ENCODE measurements at regions not wholly inside any gene's neighbourhood (a gene's known extent, or its start where the extent isn't known, plus 50 kb on each side); places are given as distances from the start of the nearest gene placed in this dataset.

GRCh38 chr13:84972907-84973306, 826.3 kb downstream of the SLITRK6 start:
- DNase-seq = no peak

GRCh38 chr13:84962849-84963248, 836.4 kb downstream of the SLITRK6 start:
- Histone ChIP-seq H3K36me3 (no peaks in the 10 kb centered on the region), H3K4me3 (no peak overlapping the region), H3K4me1 (no peaks in the 10 kb centered on the region), H3K9ac (ENCODE audit: low read depth in 2 of 2, low read length in 2 of 2) (no peak overlapping the region), H3K27ac (no peak overlapping the region), H3K27me3 (no peaks in the 10 kb centered on the region), H3K9me3 (no peaks in the 10 kb centered on the region)
- no peak for DNase-seq
- intact Hi-C loops (cut with DNase I) = no loop called here
- no peak for TF ChIP-seq CTCF (IDR thresholded peaks at IDR 0.05)

More at GRCh38 chr13:84972907-84973306, 826.3 kb downstream of the SLITRK6 start:
- no peak overlapping the region for H3K9ac ChIP-seq (ENCODE audit: low read depth in 2 of 2, low read length in 2 of 2)
- no peaks in the 10 kb centered on the region for H3K27me3 ChIP-seq
- H3K9me3 ChIP-seq = no peaks in the 10 kb centered on the region
- TF ChIP-seq CTCF (IDR thresholded peaks at IDR 0.05) = no peak
- H3K27ac ChIP-seq = no peak overlapping the region
- no peaks in the 10 kb centered on the region for H3K36me3 ChIP-seq
- intact Hi-C loops (cut with DNase I) = no loop called here
- H3K4me1 ChIP-seq = no peaks in the 10 kb centered on the region
- H3K4me3 ChIP-seq = no peak overlapping the region

- H3K4me1 ChIP-seq = no peaks in the 10 kb centered on the region
- TF ChIP-seq CTCF (IDR thresholded peaks at IDR 0.05) = no peak
- no peak for DNase-seq
- H3K9ac ChIP-seq (ENCODE audit: low read depth in 2 of 2, low read length in 2 of 2) = no peak overlapping the region
- H3K4me3 ChIP-seq = no peak overlapping the region
- H3K27ac ChIP-seq = no peak overlapping the region
- H3K36me3 ChIP-seq = no peaks in the 10 kb centered on the region
- no peaks in the 10 kb centered on the region for H3K9me3 ChIP-seq
- H3K27me3 ChIP-seq = no peaks in the 10 kb centered on the region
- intact Hi-C loops (cut with DNase I) = no loop called here
Observed at GRCh38 chr13:84962141-84962750, 837.0 kb downstream of the SLITRK6 start.

GRCh38 chr13:84961023-84961422, 838.2 kb downstream of the SLITRK6 start:
- no peak overlapping the region for H3K9ac ChIP-seq (ENCODE audit: low read depth in 2 of 2, low read length in 2 of 2)
- H3K27me3 ChIP-seq = no peaks in the 10 kb centered on the region
- no peak for DNase-seq
- H3K27ac ChIP-seq = no peak overlapping the region
- H3K4me1 ChIP-seq = no peaks in the 10 kb centered on the region
- no peaks in the 10 kb centered on the region for H3K9me3 ChIP-seq
- no peak overlapping the region for H3K4me3 ChIP-seq
- no peak for TF ChIP-seq CTCF (IDR thresholded peaks at IDR 0.05)
- intact Hi-C loops (cut with DNase I) = no loop called here
- H3K36me3 ChIP-seq = no peaks in the 10 kb centered on the region

GRCh38 chr13:84959818-84960217, 839.4 kb downstream of the SLITRK6 start:
- no peak for DNase-seq
- Histone ChIP-seq H3K4me1 (no peaks in the 10 kb centered on the region), H3K9me3 (no peaks in the 10 kb centered on the region), H3K4me3 (no peak overlapping the region), H3K36me3 (no peaks in the 10 kb centered on the region), H3K27me3 (no peaks in the 10 kb centered on the region), H3K27ac (no peak overlapping the region), H3K9ac (ENCODE audit: low read depth in 2 of 2, low read length in 2 of 2) (no peak overlapping the region)
- no peak for TF ChIP-seq CTCF (IDR thresholded peaks at IDR 0.05)
- intact Hi-C loops (cut with DNase I) = no loop called here
